ENCODE measurements at regions not wholly inside any gene's neighbourhood (a gene's known extent, or its start where the extent isn't known, plus 50 kb on each side); places are given as distances from the start of the nearest gene placed in this dataset.
"Not testable (repeated sequence)": the region's sequence is repeated elsewhere in the genome, so short reads cannot be mapped to it uniquely, and the experiment has no call there.

DNA sequence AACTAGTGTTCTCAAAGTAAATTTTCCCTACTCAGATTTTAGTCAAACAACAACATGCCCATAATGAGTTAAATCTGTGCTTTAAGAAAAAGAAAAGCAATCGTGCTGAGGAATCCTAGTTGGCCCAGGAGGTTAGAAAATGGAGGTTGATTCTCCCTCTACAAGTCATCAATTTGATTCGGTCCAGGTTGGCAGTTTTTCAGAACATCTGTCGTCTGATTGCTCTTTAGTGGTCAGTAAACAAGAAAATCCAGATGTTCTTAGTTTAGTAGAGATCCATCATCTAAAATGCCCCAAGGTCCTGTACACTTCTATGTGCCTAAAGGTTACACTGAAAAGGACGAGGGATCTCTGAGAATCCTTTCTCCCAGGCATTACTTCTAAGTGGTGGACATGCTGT lies 659.2 kb downstream of the MTRR start:
- FAIRE-seq (no peak), DNase-seq (ENCODE audit: low spot score) (no peak)

GRCh38 chr5:8538821-8539220 lies 669.9 kb downstream of the MTRR start:
- no peak for DNase-seq (ENCODE audit: low spot score)
- no peak for FAIRE-seq

- FAIRE-seq (no peak), DNase-seq (ENCODE audit: low spot score) (no peak)
Measured at GRCh38 chr5:8540317-8540716, 671.4 kb downstream of the MTRR start.

- no peak for DNase-seq (ENCODE audit: low spot score)
- FAIRE-seq = no peak
Measured at GRCh38 chr5:8550921-8551320, 682.0 kb downstream of the MTRR start.

- DNase-seq (ENCODE audit: low spot score) (no peak), FAIRE-seq (no peak)
Measured at GRCh38 chr5:8553364-8553763, 684.4 kb downstream of the MTRR start.

DNA sequence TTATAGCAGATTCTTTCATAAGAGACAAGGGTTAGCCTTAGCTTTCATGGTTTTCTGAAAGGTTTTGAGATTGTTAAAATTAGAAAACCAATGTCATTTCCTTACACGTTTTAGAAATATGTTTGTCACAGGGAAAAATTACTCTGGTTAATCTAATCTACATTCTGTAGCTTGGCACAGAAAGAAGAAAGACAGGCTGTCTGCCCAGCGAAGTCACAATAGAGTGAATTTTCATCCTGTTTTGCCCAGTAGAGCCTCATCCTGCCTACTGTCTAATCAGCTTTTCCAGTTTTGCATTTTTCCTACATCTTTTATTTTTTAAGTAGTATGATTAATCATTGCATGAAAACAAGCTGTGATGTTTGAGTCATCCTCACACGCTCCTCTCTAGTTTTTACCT lies 688.8 kb downstream of the MTRR start:
- no peak for DNase-seq (ENCODE audit: low spot score)
- no peak for FAIRE-seq

GRCh38 chr5:8560776-8561175 lies 691.8 kb downstream of the MTRR start:
- no peak for FAIRE-seq
- DNase-seq (ENCODE audit: low spot score) = no peak

- no peak for FAIRE-seq
Measured at GRCh38 chr5:8561224-8561840, 692.4 kb downstream of the MTRR start.

GRCh38 chr5:8561854-8562253 lies 692.9 kb downstream of the MTRR start:
- DNase-seq (ENCODE audit: low spot score) (no peak), FAIRE-seq (no peak)

More at GRCh38 chr5:8561224-8561840, 692.4 kb downstream of the MTRR start:
- no peak for DNase-seq (ENCODE audit: low spot score)

DNA sequence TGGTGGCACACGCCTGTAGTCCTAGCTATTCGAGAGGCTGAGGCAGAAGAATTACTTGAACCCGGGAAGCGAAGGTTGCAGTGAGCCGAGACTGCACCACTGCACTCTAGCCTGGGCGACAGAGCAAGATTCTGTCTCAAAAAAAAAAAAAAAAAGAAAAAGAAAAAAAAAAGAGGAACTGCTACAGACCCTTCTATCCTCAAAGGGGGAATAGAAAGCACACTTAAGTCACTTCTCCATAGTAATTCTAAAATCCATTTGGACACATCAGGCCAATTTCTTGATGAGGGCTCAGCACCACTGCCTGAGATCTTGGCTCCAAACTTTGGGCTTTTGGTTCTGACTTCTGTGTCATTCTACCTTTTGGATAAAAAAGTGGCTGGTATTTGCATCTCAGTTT lies 694.6 kb downstream of the MTRR start:
- FAIRE-seq = not testable (repeated sequence)

GRCh38 chr5:8568858-8569257 lies 699.9 kb downstream of the MTRR start:
- no peak for FAIRE-seq
- no peak for DNase-seq (ENCODE audit: low spot score)

More for the DNA sequence above, 694.6 kb downstream of the MTRR start:
- not testable (repeated sequence) for DNase-seq (ENCODE audit: low spot score)

- DNase-seq (ENCODE audit: low spot score) (no peak), FAIRE-seq (no peak)
Measured at GRCh38 chr5:8570528-8570927, 701.6 kb downstream of the MTRR start.

GRCh38 chr5:8576178-8576577 lies 707.2 kb downstream of the MTRR start:
- FAIRE-seq = no peak
- DNase-seq (ENCODE audit: low spot score) = no peak

DNA sequence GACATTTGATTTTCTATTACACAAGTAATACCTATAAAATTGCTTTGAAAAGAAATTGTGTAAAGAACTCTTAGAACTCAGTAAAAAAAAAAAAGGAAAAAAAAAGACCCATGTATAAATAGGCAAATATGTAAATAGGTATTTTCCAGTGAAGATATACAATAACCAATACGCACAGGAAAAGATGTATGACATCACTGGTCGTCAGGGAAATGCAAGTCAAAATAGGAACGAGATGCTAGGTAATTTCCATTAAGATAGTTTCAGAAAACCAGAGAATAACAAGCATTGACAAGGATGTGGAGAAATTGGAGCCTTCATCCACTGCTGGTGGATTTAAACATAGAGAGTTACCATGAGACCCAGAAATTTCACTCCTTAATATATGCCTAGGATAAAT lies 708.8 kb downstream of the MTRR start:
- FAIRE-seq (no peak), DNase-seq (ENCODE audit: low spot score) (no peak)

DNA sequence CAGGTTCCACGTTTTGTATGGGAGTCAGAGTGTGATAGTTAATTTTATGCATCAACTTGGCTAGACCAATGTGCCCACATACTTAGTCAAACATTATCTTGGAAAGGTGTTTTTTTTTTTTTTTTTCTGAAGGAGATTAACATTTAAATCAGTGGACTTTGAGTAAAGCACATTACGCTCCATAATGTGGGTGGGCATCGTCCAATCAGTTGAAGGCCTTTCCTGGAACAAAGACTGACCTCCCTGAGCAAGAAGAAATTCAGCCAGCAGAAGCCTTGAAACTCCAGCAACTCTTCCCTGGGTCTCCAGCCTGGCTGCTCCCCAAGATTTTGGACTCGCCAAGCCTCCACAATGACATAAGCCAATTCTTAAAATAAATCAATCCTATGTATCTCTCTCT lies 711.4 kb downstream of the MTRR start:
- FAIRE-seq = no peak
- DNase-seq (ENCODE audit: low spot score) = no peak

DNA sequence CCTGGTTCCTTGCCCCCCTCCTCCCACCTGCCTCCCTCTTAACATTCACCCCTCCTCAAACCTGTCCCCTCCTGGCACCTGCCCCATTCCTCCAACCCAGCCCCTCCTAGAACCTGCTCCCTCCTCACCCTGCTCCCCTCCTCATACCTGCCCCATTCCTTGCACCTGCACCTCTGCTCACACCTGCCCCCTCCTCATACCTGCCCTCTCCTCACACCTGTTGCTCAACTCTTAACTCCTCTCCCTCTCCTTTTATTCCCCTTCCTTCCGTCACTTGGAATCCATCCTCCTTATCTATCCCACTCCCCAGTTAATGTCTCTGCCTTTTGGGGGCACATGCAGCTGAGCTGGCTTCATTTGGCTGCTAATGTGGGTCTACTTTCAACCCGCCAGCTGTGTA lies 712.1 kb downstream of the MTRR start:
- FAIRE-seq = no peak

DNA sequence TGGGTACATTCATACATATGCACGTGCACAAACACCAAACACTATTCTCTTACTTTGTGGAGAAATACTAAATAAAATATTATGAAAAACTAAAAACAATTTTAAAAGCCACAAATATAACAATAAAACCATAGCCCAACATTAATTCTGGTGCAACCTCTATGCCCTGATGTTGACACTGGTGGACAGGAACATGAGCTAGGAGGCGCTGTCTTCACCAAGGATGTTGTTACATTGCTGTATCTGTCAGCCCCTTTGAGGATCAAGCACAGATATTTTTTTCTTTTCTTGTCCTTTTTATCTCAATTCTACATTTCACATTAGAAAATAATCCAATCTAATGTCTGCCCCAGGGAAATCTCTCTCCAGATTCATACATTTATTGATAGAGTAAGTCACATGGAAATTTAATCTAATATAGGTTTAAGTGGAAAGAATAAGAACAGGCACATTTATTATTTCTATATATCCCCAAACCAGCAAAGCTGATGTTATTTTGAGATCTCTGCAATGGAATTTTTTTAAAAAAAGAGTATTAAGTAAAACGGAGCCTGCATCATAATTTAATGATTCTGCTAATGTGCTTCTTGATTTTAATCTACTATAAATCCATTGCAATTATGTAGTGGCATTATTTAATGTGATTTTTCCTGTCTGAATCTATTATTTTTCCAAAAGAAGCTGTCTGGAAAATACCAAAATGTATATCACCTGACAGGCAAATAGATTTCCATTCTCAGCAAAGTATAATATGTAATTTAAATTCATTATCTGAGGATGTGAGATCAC lies 716.5 kb downstream of the MTRR start:
- DNase-seq (ENCODE audit: low spot score) = no peak
- no peak for FAIRE-seq

More for the DNA sequence above, 712.1 kb downstream of the MTRR start:
- no peak for DNase-seq (ENCODE audit: low spot score)

DNA sequence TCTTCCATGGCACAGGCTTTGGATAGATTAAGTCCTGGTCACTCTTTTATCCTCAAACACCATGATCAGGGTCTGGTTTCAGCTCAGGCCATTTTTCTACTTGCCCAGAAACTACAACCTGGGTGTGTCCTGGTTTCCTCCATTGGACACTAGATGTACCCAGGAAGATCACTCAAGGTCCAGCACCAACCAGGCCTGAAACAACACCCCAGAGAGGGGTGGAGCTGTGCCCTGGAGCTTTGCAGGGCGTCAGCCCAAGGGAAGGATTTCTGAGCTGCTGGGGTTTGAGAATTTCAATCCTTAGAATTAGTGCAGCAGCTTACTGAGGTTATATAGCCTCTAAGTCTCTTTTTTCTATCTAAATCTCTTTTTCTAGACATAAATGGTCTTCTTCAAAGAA lies 722.0 kb downstream of the MTRR start:
- FAIRE-seq (no peak), DNase-seq (ENCODE audit: low spot score) (no peak)

DNA sequence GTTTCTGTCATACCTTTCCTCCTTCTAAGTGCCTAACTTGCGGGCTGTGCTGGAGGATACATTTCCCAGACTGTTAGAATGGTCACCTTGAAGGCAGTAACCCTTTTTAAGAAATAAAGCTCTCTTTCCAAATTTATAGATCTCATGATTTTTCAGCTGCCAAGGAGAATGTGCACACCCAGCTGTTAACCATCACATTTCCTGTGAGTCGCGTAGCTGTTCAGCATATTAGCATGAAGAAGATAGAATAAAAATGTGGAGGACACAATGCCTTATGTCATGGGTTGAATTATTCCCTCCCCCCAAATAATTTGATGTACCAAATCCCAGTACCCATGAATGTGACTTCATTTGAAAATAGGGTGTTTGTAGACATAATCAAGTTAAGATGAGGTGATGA lies 729.4 kb downstream of the MTRR start:
- FAIRE-seq (no peak), DNase-seq (ENCODE audit: low spot score) (no peak)

DNA sequence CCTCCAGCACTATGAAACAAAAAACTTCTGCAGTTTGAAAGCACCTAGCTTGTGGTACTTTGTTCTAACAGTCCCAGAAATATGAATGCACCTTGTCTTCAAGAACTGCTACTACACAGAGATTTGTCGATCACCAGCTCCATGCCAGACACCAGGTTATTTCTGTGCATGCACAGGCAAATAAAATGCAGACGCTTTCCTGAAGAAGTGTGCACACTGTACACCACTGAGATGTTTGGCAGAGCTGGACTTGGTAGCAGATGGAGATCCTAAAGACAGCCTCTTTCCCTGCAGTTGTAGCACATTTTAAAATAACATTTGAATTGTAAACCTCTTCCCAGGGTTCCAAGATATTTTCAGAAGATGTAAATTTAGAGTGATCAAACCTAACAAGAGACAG lies 730.0 kb downstream of the MTRR start:
- no peak for FAIRE-seq
- no peak for DNase-seq (ENCODE audit: low spot score)

DNA sequence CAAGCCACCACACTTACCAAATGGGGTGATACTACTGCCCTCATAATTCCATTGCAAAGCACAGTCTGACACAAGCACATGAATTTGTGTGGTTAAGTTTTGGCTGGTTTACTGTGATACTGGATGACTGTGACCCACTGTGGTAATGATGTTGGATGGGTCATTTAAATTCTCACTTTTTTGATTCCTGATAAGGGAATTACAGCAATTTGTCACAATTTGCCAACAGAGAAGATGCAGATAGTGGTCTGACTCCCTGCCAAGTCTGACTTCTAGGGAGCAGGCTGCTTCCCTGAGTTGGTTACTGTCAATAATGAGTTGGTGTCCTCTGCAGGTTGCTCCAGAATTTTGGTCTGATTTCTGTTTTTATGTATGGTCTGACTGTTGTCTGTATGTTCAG lies 731.9 kb downstream of the MTRR start:
- no peak for FAIRE-seq
- no peak for DNase-seq (ENCODE audit: low spot score)

DNA sequence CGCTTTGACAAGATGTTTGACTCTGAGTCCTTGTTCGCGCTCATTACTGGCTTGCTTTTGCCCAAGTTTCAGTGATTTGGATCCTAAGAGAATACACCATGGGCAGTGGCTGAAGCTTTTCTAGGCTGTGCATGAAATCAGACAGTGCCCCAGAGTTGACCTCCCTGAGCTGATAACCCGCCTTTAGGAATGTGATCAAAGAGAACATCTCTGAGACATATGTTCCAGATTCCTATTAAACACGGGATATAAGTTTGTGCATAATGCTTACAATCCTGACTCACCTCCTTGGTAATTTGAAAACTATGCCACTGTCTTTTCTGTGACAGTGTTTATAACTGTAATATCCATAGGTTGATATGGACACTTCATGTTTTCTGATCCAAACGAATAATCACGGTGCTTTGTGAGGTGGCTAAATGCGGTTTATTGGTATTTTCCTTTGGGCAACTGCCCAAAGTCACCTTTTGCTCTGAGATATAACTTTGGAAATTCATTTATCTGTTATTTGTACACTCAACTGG lies 732.9 kb downstream of the MTRR start:
- FAIRE-seq = no peak
- no peak for DNase-seq (ENCODE audit: low spot score)

- no peak for FAIRE-seq
- no peak for DNase-seq (ENCODE audit: low spot score)
Measured at GRCh38 chr5:8606231-8606630, 737.3 kb downstream of the MTRR start.

Data from urothelium cell line (cell line).